ENCODE measurements at regions not wholly inside any gene's neighbourhood (a gene's known extent, or its start where the extent isn't known, plus 50 kb on each side); places are given as distances from the start of the nearest gene placed in this dataset.

GRCh38 chr5:18079831-18080230 lies 445.6 kb downstream of the TAF11L14 start:
- no peak overlapping the region for H2AFZ ChIP-seq (ENCODE audit: low read depth, low read length)
- H3K79me2 ChIP-seq (ENCODE audit: control insufficient read depth, insufficient read depth, low read length), result no peaks in the 10 kb centered on the region
- no peak overlapping the region for H3K27ac ChIP-seq (ENCODE audit: extremely low read depth, low read depth, low read length)
- POLR2A ChIA-PET, result no interaction called here
- DNase-seq (ENCODE audit: extremely low read depth in 1 of 4, low spot score in 3 of 4) (no peak), FAIRE-seq (no peak), ATAC-seq (no peak)
- H3K9me1 ChIP-seq (ENCODE audit: control insufficient read depth, insufficient read depth, low read length), result no peaks in the 10 kb centered on the region
- no peak overlapping the region for H3K9ac ChIP-seq (ENCODE audit: insufficient read depth in 1 of 2, low read depth in 2 of 2, low read length in 2 of 2)
- no peak overlapping the region for H3K4me2 ChIP-seq (ENCODE audit: insufficient read depth, low read length)
- H3K36me3 ChIP-seq (ENCODE audit: control insufficient read depth, insufficient read depth, low read length), result no peaks in the 10 kb centered on the region
- no peaks in the 10 kb centered on the region for H3K4me1 ChIP-seq (replicated peaks in 1 of 2; ENCODE audit: control insufficient read depth in 2 of 2, insufficient read depth in 2 of 2, low read length in 2 of 2)
- no peaks in the 10 kb centered on the region for H4K20me1 ChIP-seq (replicated peaks; ENCODE audit: control insufficient read depth, insufficient read depth, low read length)
- CTCF ChIA-PET (ENCODE audit: low intra/inter-chr PET ratio), result no interaction called here
- H3K9me3 ChIP-seq (replicated peaks; ENCODE audit: control insufficient read depth, insufficient read depth, low read depth, low read length), result no peaks in the 10 kb centered on the region
- intact Hi-C loops (cut with micrococcal nuclease) (no loop called here), in situ Hi-C loops (cut with MboI) (no loop called here)
- no TSS peak for BruUV-seq (replicated peaks)
- WGBS (ENCODE audit: insufficient coverage, low coverage, missing lambda C conversion rate), result 0% methylated on average over 3 of the region's 3 CpGs
- no peak overlapping the region for H3K4me3 ChIP-seq
- H3K27me3 ChIP-seq (ENCODE audit: control insufficient read depth in 2 of 2, insufficient read depth in 2 of 2, low read length in 2 of 2), result no peaks in the 10 kb centered on the region
- TF ChIP-seq ID3 (CRISPR knock-in tag; IDR thresholded peaks at IDR 0.05) (no peak), ID3 (tag; IDR thresholded peaks at IDR 0.05) (no peak), ZNF586 (CRISPR knock-in tag; conservative IDR thresholded peaks at IDR 0.05) (no peak), NCOR1 (IDR thresholded peaks at IDR 0.05) (no peak), MAFG (tag; conservative IDR thresholded peaks at IDR 0.05) (no peak), MYNN (IDR thresholded peaks at IDR 0.05) (no peak), MYNN (CRISPR knock-in tag; IDR thresholded peaks at IDR 0.05) (no peak), ZBTB5 (IDR thresholded peaks at IDR 0.05) (no peak), SREBF1 (IDR thresholded peaks at IDR 0.05; ENCODE audit: borderline replicate concordance, low read depth, low read length) (no peak), ZNF785 (CRISPR knock-in tag; IDR thresholded peaks at IDR 0.05) (no peak), NFXL1 (CRISPR knock-in tag; IDR thresholded peaks at IDR 0.05) (no peak), TRIM24 (IDR thresholded peaks at IDR 0.05) (no peak), RREB1 (CRISPR knock-in tag; IDR thresholded peaks at IDR 0.05) (no peak), EP300 (IDR thresholded peaks at IDR 0.05; ENCODE audit: low read length) (no peak), ZNF512 (tag; IDR thresholded peaks at IDR 0.05) (no peak), ARID2 (IDR thresholded peaks at IDR 0.05) (no peak), MTA1 (IDR thresholded peaks at IDR 0.05; ENCODE audit: borderline replicate concordance) (no peak)
